Suprapubic skin (tissue), 4 donors: ENCODE measurements at regions not wholly inside any gene's neighbourhood (a gene's known extent, or its start where the extent isn't known, plus 50 kb on each side); places are given as distances from the start of the nearest gene placed in this dataset.
A peak's percentile ranks its signal among the peaks of the same experiment; 100 is the strongest.

Source experiments
- DNase-seq, 2 donors: peaks; one replicate each; pipeline ENCODE4 v3.0.0-alpha.2; 2019; ENCODE audit warnings: low spot score in 2 of 2
- H3K27ac ChIP-seq: fragments of 200-600 bp; sonication (generic); one replicate; pipeline ENCODE4 v1.5.1; 2019
- H3K27me3 ChIP-seq: fragments of 200-600 bp; sonication (generic); one replicate; pipeline ENCODE4 v1.5.1; 2019
- H3K36me3 ChIP-seq: fragments of 200-600 bp; sonication (generic); one replicate; pipeline ENCODE4 v1.5.1; 2019
- H3K4me1 ChIP-seq: fragments of 200-600 bp; sonication (generic); one replicate; pipeline ENCODE4 v1.5.1; 2019
- H3K4me3 ChIP-seq: fragments of 200-600 bp; sonication (generic); one replicate; pipeline ENCODE4 v1.5.1; 2019; ENCODE audit warnings: mild to moderate bottlenecking
- H3K9me3 ChIP-seq: fragments of 200-600 bp; sonication (generic); one replicate; pipeline ENCODE4 v1.5.1; 2019
- EP300 ChIP-seq: sonication (generic); formaldehyde crosslinking; IDR thresholded peaks from one replicate; pipeline ENCODE4 v1.6.1; 2017; ENCODE audit warnings: antibody characterized with exemption
- POLR2A ChIP-seq, 2 donors: fragments of 450-650 bp; IDR thresholded peaks; one replicate each; pipeline ENCODE4 v1.6.1; 2017; ENCODE audit warnings: antibody characterized with exemption in 2 of 2, mild to moderate bottlenecking in 2 of 2, moderate library complexity in 2 of 2
- POLR2AphosphoS5 ChIP-seq, 3 donors: sonication (generic); formaldehyde crosslinking; IDR thresholded peaks; one replicate each; pipeline ENCODE4 v1.6.1; 2017; ENCODE audit warnings: antibody characterized with exemption in 3 of 3
- WGBS: methylation state at CpG from one replicate; pipeline ENCODE4 v1.1.5; 2018; 5-methylcytosine and 5-hydroxymethylcytosine counted together
- TF ChIP-seq, protein P1 (sequence below), 2 donors: fragments of 200-600 bp in 1 of 2; fragments of 450-650 bp in 1 of 2; sonication (generic) in 1 of 2; IDR thresholded peaks; one replicate each; pipeline ENCODE4 v1.5.1; 2016 to 2019; ENCODE audit warnings: antibody characterized with exemption in 2 of 2, mild to moderate bottlenecking in 1 of 2, moderate library complexity in 1 of 2

DNA sequence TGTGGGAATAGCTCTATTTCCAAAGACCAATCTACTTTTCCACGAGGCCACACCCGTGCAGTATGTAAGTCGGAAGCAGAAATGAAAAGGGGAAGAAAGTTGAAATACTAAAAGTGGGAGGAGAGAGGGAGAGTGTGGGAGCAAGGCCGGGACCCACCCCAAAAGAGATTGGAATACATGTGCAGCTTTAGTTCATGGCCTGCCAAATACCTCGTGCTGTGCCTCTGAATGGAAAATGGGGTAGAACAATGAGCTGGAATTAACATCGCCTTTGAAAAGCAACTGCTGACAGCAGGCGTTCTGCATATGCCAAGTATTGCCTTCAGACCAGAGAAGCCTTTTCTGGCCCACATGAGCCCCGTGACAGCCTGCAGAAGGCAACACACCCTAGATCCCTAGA is 155.6 kb downstream of the CD83 start:
- no peak for DNase-seq
- H3K27ac ChIP-seq, result no peak overlapping the region
- 79% methylated on average over 8 of the region's 8 CpGs for WGBS
- peaks cover 52% of the 10 kb centered on the region for H3K4me1 ChIP-seq
- H3K36me3 ChIP-seq, result no peaks in the 10 kb centered on the region
- no peaks in the 10 kb centered on the region for H3K27me3 ChIP-seq
- no peaks in the 10 kb centered on the region for H3K9me3 ChIP-seq
- no peak for TF ChIP-seq EP300
- TF ChIP-seq, protein P1, sequence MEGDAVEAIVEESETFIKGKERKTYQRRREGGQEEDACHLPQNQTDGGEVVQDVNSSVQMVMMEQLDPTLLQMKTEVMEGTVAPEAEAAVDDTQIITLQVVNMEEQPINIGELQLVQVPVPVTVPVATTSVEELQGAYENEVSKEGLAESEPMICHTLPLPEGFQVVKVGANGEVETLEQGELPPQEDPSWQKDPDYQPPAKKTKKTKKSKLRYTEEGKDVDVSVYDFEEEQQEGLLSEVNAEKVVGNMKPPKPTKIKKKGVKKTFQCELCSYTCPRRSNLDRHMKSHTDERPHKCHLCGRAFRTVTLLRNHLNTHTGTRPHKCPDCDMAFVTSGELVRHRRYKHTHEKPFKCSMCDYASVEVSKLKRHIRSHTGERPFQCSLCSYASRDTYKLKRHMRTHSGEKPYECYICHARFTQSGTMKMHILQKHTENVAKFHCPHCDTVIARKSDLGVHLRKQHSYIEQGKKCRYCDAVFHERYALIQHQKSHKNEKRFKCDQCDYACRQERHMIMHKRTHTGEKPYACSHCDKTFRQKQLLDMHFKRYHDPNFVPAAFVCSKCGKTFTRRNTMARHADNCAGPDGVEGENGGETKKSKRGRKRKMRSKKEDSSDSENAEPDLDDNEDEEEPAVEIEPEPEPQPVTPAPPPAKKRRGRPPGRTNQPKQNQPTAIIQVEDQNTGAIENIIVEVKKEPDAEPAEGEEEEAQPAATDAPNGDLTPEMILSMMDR (IDR thresholded peaks at IDR 0.05), result no peak
- no peak overlapping the region for H3K4me3 ChIP-seq

DNA sequence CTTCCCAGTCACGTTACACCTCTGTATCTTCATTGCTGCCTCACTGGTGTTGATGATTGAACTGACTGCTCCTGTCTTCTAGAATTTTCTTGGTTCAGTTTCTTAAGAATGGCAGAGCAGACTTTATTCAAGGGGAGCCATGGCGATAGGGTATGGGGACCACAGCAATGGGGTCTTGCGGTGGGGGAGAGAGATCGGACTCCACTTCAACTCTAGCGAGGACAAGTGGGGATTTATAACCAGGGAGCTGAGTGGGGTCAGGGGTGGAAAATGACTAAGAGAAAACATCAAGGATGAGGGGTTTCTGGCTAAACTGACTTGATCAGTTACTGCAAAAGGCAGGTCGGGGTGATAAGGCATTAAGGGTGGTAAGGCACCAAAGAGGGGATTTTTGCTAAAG is 156.4 kb downstream of the CD83 start:
- DNase-seq, result no peak
- WGBS, result 86% methylated on average over 6 of the region's 6 CpGs
- H3K27me3 ChIP-seq, result no peaks in the 10 kb centered on the region
- no peak overlapping the region for H3K4me3 ChIP-seq
- H3K36me3 ChIP-seq, result no peaks in the 10 kb centered on the region
- TF ChIP-seq POLR2A (IDR thresholded peaks at IDR 0.05) (no peak), POLR2AphosphoS5 (IDR thresholded peaks at IDR 0.05) (no peak), EP300 (no peak)
- TF ChIP-seq, protein P1 (IDR thresholded peaks at IDR 0.05), result no peak
- H3K27ac ChIP-seq, result peak overlapping the region; percentile 62
- peaks cover 52% of the 10 kb centered on the region for H3K4me1 ChIP-seq
- H3K9me3 ChIP-seq, result no peaks in the 10 kb centered on the region

DNA sequence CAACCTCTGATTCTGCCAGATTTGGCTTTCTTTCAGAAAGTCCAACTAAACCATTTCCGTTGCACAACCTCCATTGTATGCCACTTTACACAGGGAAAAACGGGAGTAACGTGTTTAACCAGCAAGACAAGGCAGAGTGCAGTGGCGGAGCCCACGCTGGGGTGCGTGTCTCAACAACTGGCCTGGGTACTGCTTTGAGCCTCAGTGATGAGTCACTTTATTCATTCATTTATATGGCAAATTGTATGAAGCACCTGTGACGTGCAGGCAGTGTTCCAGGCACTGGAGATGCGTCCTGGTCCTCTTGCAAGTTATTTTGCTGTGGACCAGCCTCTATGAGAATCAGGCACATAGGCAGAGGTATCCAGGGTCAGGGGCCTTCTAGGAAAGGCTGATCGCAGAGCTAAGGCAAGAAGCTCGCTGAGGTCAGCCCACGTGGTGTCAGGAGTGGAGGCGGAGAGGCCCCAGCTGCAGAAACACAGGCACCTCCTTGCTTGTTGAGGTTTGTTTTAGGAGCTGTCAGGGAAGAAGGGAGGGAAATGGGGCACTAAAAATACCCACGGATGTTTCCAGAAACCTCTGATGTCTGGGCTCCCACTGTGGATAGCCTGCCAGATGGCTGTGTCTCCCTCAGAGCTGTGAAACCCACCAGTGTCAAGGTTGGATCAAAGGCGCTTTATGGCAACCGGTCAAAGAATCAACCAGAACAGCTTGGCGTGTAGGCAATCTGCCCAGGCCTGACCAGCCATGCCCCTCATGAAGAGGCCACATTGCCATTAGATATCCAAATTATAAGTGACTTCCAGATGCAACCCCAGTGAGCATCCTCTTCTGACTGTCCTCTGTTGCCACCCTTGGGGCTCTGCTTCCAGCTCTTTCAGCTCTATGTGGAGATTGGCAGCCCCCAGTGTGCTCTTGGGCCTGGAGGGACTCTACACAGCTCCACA is 157.2 kb downstream of the CD83 start:
- Histone ChIP-seq H3K36me3 (no peaks in the 10 kb centered on the region), H3K4me3 (no peak overlapping the region), H3K27me3 (no peaks in the 10 kb centered on the region), H3K27ac (peak overlapping the region; percentile 62), H3K9me3 (no peaks in the 10 kb centered on the region), H3K4me1 (peaks cover 52% of the 10 kb centered on the region)
- 54% methylated on average over 13 of the region's 16 CpGs for WGBS
- TF ChIP-seq EP300 (no peak), POLR2AphosphoS5 (IDR thresholded peaks at IDR 0.05) (peak; percentile 67 to 98 (median 90)), POLR2A (IDR thresholded peaks at IDR 0.05) (no peak)
- TF ChIP-seq, protein P1 (IDR thresholded peaks at IDR 0.05), result no peak
- peak in 1 of 2 donors; percentile 65 for DNase-seq

GRCh38 chr6:14275493-14275851 is 157.9 kb downstream of the CD83 start:
- no peak overlapping the region for H3K4me3 ChIP-seq
- no peak for DNase-seq
- H3K36me3 ChIP-seq, result no peaks in the 10 kb centered on the region
- WGBS, result 52% methylated on average over 7 of the region's 9 CpGs
- H3K4me1 ChIP-seq, result peaks cover 46% of the 10 kb centered on the region
- TF ChIP-seq POLR2AphosphoS5 (IDR thresholded peaks at IDR 0.05) (no peak), POLR2A (IDR thresholded peaks at IDR 0.05) (no peak), EP300 (no peak)
- TF ChIP-seq, protein P1 (IDR thresholded peaks at IDR 0.05), result no peak
- H3K9me3 ChIP-seq, result no peaks in the 10 kb centered on the region
- no peaks in the 10 kb centered on the region for H3K27me3 ChIP-seq
- H3K27ac ChIP-seq, result peak overlapping the region; percentile 52

DNA sequence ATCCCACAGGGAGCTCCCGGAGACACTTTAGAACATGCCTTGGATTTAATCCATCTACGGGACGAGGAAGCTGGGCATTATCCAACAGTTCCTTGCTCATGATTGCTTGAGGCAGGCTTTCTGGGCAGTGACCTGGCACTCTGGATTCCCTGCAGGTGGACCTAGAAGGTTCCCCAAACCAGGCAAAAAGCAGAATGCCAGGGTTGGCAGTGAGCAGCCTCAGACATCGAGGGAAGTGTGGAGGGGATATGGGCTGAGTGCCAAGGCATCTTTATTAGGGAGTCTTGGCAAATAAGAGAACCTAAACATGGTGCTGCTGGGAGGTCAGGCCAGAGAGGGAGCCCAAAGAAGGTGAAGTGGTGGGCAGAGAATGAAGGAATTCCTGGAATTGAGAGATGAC is 158.5 kb downstream of the CD83 start:
- no peak overlapping the region for H3K4me3 ChIP-seq
- no peaks in the 10 kb centered on the region for H3K27me3 ChIP-seq
- no peaks in the 10 kb centered on the region for H3K9me3 ChIP-seq
- H3K4me1 ChIP-seq, result peaks cover 42% of the 10 kb centered on the region
- TF ChIP-seq POLR2A (IDR thresholded peaks at IDR 0.05) (no peak), POLR2AphosphoS5 (IDR thresholded peaks at IDR 0.05) (no peak), EP300 (no peak)
- TF ChIP-seq, protein P1 (IDR thresholded peaks at IDR 0.05), result no peak
- no peak overlapping the region for H3K27ac ChIP-seq
- no peak for DNase-seq
- 33% methylated on average over 4 of the region's 4 CpGs for WGBS
- no peaks in the 10 kb centered on the region for H3K36me3 ChIP-seq
